Peyer's patch (tissue), 4 donors: ENCODE measurements at regions not wholly inside any gene's neighbourhood (a gene's known extent, or its start where the extent isn't known, plus 50 kb on each side); places are given as distances from the start of the nearest gene placed in this dataset.

ENCODE experiments used
- CTCF ChIP-seq, 6 experiments: fragments of 450-650 bp in 4 of 6; fragments of 200-600 bp in 2 of 6; sonication (generic) in 1 of 6; IDR thresholded peaks; one replicate each; pipeline ENCODE4 v1.5.1; 2017 to 2019; ENCODE audit warnings: antibody characterized with exemption in 6 of 6, mild to moderate bottlenecking in 3 of 6, moderate library complexity in 1 of 6
- POLR2A ChIP-seq, 2 donors: fragments of 450-650 bp; IDR thresholded peaks; one replicate each; pipeline ENCODE4 v1.5.1; 2017; ENCODE audit warnings: antibody characterized with exemption in 2 of 2, mild to moderate bottlenecking in 2 of 2, moderate library complexity in 2 of 2

- no peak for TF ChIP-seq CTCF (IDR thresholded peaks at IDR 0.05)
- no peak for TF ChIP-seq POLR2A (IDR thresholded peaks at IDR 0.05)
These were observed 116.5 kb upstream of the JUN start for GRCh38 chr1:58900396-58900795.
